HG02884 (cell line): ENCODE measurements at regions not wholly inside any gene's neighbourhood (a gene's known extent, or its start where the extent isn't known, plus 50 kb on each side); places are given as distances from the start of the nearest gene placed in this dataset.

ENCODE experiments used
- ATAC-seq: cut with Tn5 transposase; IDR thresholded peaks from one replicate; pipeline ENCODE4 v1.9.1; 2021; ENCODE audit warnings: mild to moderate bottlenecking, moderate library complexity; ENCODE audit not compliant: unreplicated experiment

DNA sequence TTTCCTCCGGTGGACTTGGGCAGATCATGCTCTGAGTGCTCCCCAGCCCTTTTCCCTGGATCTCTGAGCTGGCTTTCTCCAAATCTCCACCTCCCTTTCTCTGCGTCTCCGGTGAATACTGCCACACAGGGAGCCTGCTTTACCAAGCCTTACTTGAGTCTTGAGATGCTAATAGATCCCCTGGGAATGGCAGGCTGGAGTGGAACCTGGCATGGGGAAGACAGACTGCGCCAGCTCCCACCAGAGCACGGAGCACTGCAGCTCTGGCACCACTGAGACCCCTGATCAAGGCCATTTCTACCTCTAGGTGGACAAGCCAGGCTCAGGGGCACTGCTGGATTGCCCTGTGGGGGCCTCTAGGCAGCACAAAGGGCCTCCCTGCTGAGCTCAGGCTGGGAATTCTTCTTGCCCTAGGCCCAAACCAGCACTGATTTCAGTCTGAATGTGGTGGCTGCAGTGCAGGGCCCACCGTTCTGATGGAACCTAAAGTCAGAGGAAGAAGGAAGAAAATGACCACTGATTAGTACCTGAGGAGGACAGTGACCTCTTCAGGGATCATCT, 74.3 kb upstream of the CRHR1 start:
- ATAC-seq: no peak

DNA sequence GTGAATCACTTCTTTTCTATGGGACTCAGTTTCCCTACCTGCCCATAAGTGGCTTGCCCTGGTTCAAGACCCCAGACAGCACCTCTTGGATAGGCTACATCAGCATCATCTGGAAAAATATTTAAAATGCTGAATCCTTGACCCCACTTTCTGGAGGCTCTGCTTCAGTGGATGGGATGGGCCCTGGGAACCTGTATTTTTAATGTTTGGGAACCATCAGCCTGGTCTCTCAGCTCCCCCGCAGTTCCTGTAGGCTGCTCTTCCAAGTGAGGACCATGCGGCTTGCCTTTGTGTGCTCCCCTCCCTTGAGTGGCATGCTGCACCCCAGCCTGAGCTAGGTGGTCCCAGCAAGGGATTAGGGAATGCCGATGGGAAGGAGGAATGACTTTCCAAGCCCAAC, 68.3 kb upstream of the CRHR1 start:
- no peak for ATAC-seq

- ATAC-seq: no peak
Observed at GRCh38 chr17:45718791-45719190, 65.3 kb upstream of the CRHR1 start.

GRCh38 chr17:45719335-45720071, 64.6 kb upstream of the CRHR1 start:
- ATAC-seq: no peak

- ATAC-seq: no peak
Observed at GRCh38 chr17:45720386-45720785, 63.7 kb upstream of the CRHR1 start.

GRCh38 chr17:45722161-45722560, 62.0 kb upstream of the CRHR1 start:
- no peak for ATAC-seq

DNA sequence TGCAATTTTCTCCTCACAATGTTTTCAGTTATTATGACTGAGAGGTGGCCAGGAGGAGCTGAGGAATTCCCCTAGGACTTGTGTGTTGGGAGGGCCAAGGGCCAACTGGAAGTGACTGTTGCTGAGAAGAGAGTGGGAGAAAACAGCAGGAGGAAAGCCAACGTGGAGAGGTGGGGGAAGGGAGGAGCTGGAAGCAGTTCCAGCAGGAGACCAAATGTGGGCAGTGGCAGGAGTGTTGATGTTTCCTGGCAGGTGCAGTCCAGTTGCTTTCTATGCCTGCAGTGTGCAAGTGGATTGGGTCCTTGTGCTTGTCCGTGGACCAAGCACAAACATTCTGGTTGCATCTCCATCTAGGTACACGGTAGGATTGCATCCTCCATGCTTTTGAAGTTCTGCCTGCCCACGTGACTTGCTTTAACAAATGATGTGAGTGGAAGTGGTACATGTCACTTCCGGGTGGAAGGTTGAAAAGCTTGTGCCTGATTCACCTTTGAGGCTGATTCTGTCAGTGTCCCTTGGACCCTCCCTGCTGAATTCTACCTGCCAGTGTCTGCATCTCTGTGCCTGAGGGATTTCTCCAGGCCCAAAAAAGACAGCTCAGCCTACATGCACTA, 54.7 kb upstream of the CRHR1 start:
- ATAC-seq: no peak

- no peak for ATAC-seq
Observed at GRCh38 chr17:45730192-45730591, 53.9 kb upstream of the CRHR1 start.

- ATAC-seq: no peak
Observed at GRCh38 chr17:45731459-45731858, 52.7 kb upstream of the CRHR1 start.

DNA sequence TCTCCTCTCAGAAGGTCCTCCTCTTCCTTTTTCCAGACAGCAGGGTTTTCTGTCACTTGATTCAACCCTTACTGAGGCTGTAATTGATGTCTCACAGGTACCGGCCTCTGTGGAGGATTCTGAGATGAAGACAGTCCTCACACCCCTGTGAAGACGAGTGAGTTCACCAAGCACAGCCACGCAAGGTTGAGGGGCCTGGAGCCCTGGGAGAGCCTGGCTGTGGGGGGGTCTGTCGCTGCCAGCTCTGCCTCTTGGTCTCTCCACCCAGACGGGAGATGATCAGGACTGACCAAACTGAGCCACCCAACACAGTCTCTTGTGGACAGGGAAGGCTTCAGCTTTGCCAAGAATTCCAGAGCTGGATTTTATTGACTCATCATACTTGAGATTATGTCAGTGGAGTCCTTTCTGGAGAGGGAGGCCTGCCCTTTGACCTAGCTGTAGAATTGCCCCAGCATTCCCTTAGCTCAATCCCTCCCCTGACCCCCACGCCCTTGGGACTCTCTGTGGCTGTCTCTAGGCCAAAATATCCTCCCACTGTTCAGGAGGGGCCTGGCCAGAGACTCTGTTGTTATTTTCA, 51.1 kb upstream of the CRHR1 start:
- ATAC-seq: no peak

DNA sequence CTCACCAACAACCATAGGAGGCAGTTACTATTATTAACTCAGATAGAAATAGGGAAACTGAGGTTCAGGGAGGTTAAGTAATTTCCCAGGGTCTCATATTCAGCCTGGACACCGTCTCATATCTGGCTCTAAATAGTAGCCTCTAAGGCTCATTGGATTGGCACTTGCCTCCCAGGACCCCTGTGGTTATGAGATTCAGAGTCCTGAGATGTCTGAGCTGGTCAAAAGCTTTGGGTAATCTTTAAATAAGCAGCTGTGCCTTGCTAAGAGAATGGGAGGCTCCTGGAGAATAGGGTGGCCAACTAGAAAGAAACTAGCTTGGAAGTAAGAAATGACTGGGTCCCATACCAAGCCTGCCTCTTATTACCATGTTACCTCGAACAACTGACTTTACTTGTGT, 50.3 kb upstream of the CRHR1 start:
- ATAC-seq: no peak
